Mammary epithelial cell (primary cell): ENCODE measurements at regions not wholly inside any gene's neighbourhood (a gene's known extent, or its start where the extent isn't known, plus 50 kb on each side); places are given as distances from the start of the nearest gene placed in this dataset.

Experiments
- CTCF ChIP-seq, 2 donors: IDR thresholded peaks in 1 of 2; conservative IDR thresholded peaks in 1 of 2; 2 replicates each; pipeline ENCODE4 v1.5.1; 2011 to 2012; ENCODE audit warnings: inconsistent platforms in 2 of 2, low read length in 2 of 2, mild to moderate bottlenecking in 2 of 2, control low read depth in 1 of 2, low read depth in 1 of 2; ENCODE audit not compliant: insufficient read depth in 1 of 2; ENCODE audit errors: extremely low read depth in 1 of 2
- EZH2 ChIP-seq: IDR thresholded peaks from 2 replicates; pipeline ENCODE4 v1.6.1; 2012; ENCODE audit warnings: low read length, inconsistent platforms, borderline replicate concordance

- TF ChIP-seq CTCF (conservative IDR thresholded peaks at IDR 0.05 in 1 of 2, IDR thresholded peaks at IDR 0.05 in 1 of 2; ENCODE audit: extremely low read depth in 1 of 2, insufficient read depth in 1 of 2, low read depth in 1 of 2, low read length in 2 of 2) (no peak), EZH2 (no peak)
Measured at GRCh38 chr18:23351521-23351920, 101.6 kb upstream of the RIOK3 start.
